ENCODE measurements at regions not wholly inside any gene's neighbourhood (a gene's known extent, or its start where the extent isn't known, plus 50 kb on each side); places are given as distances from the start of the nearest gene placed in this dataset.

DNA sequence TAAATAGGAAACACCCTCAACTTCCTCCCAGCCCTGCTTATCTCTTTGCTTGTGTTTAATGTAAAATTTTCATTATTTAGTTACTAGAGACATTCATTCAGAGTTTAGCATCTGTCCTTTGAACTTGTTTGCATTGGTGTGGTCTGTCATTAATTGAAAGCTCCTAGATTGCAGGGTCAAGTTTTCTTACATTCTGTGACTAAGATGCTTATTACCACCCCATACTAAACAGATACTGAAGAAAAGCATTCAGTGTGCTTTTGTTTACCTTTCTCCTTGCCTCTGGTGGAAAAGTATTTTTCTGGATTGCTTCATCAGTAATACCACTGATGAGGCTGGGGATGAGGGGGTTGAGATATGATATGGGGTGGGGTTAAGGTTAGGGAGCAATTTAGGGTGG is 199.0 kb downstream of the SAMD5 start:
- Histone ChIP-seq H3K27ac (no peak overlapping the region), H3K9me3 (ENCODE audit: low read depth) (no peaks in the 10 kb centered on the region), H3K27me3 (no peaks in the 10 kb centered on the region), H3K36me3 (no peaks in the 10 kb centered on the region), H3K4me1 (ENCODE audit: low read depth) (no peaks in the 10 kb centered on the region), H3K4me3 (no peak overlapping the region)
- DNase-seq (ENCODE audit: low read depth in 1 of 2, low spot score in 1 of 2): no peak
- TF ChIP-seq, protein P1, sequence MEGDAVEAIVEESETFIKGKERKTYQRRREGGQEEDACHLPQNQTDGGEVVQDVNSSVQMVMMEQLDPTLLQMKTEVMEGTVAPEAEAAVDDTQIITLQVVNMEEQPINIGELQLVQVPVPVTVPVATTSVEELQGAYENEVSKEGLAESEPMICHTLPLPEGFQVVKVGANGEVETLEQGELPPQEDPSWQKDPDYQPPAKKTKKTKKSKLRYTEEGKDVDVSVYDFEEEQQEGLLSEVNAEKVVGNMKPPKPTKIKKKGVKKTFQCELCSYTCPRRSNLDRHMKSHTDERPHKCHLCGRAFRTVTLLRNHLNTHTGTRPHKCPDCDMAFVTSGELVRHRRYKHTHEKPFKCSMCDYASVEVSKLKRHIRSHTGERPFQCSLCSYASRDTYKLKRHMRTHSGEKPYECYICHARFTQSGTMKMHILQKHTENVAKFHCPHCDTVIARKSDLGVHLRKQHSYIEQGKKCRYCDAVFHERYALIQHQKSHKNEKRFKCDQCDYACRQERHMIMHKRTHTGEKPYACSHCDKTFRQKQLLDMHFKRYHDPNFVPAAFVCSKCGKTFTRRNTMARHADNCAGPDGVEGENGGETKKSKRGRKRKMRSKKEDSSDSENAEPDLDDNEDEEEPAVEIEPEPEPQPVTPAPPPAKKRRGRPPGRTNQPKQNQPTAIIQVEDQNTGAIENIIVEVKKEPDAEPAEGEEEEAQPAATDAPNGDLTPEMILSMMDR (IDR thresholded peaks at IDR 0.05; ENCODE audit: low read depth, low read length): no peak

DNA sequence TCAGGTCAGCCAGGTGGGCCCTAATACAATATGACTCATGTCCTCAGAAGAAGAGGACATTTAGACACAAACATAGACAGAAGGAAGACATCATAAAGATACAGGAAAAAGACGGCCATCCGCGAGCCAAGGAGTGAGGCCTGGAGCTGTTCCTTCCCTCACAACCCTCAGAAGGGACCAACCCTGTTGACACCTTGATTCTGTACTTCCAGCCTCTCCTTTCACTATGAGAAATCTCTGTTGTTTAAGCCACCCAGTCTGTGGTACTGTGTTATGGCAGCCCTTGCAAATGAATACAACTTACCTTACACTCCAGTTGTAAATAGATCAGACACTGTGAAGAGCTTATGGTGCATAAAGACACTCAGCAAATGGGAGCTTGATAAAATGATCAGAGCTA is 199.7 kb downstream of the SAMD5 start:
- H3K4me3 ChIP-seq: no peak overlapping the region
- no peaks in the 10 kb centered on the region for H3K36me3 ChIP-seq
- DNase-seq (ENCODE audit: low read depth in 1 of 2, low spot score in 1 of 2): no peak
- H3K27ac ChIP-seq: no peak overlapping the region
- H3K27me3 ChIP-seq: no peaks in the 10 kb centered on the region
- TF ChIP-seq, protein P1 (IDR thresholded peaks at IDR 0.05; ENCODE audit: low read depth, low read length): no peak
- no peaks in the 10 kb centered on the region for H3K9me3 ChIP-seq (ENCODE audit: low read depth)
- H3K4me1 ChIP-seq (ENCODE audit: low read depth): no peaks in the 10 kb centered on the region

DNA sequence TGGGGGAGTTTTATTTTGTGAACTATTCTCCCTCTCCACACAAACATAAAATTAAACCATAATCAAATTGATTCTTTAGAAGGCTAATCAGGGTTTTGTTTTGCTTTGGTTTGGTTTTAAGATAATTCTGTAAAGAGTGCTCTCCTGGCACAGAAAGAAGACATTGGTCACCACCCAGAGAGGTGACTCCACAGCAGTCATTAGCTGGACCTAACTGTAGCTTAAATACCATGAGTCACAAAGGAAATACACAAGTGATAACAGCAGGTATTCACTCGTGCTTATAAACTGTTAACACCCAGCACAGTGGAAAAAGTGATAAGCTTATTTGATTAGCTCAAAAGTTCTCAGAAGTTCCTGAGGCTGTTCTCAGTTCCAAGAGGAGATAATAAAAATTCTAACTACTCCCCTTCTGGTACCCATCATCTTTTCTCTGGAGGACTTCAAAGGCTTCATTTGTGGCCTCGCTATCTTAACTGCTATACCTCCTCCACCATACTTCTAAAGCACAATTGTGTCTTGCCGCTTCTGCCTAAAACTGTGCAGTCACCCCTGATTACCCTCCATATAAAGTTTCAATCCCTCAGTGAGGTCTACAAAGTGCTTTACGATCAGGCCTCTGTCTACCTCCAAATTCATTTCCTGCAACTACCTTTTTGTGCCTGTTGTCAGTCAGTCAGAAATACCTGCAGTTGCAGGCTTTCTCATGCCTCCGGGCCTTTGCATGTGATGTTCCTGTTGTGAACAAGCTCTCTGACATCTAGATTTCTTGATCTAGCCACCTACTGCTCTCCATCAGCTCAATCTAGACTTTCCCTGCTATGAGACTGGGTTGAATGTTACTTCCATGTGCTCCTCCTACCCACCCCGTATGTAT is 201.1 kb downstream of the SAMD5 start:
- DNase-seq (ENCODE audit: low read depth in 1 of 2, low spot score in 1 of 2): no peak
- no peaks in the 10 kb centered on the region for H3K9me3 ChIP-seq (ENCODE audit: low read depth)
- no peak overlapping the region for H3K27ac ChIP-seq
- no peaks in the 10 kb centered on the region for H3K36me3 ChIP-seq
- no peaks in the 10 kb centered on the region for H3K27me3 ChIP-seq
- no peak overlapping the region for H3K4me3 ChIP-seq
- TF ChIP-seq, protein P1 (IDR thresholded peaks at IDR 0.05; ENCODE audit: low read depth, low read length): no peak
- H3K4me1 ChIP-seq (ENCODE audit: low read depth): no peaks in the 10 kb centered on the region

DNA sequence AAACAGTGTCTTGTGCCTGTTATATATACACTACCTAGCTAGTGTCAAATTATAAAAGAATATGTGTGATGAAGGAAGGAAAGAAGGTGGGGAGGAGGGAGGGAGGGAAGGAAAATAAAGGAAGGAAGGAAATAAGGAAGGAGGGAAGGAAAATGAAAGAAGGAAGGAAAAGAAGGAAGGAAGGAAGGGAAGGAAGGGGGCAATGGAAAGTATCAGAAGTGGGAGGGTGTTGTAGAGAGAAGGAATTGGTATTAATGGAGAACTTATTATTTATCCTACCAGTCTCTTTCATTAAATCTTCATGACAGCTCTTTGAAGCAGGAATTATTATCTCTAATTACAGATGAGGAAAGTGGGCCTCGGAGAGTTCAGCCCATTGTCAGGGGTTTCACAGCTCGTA is 202.4 kb downstream of the SAMD5 start:
- TF ChIP-seq, protein P1 (IDR thresholded peaks at IDR 0.05; ENCODE audit: low read depth, low read length): no peak
- Histone ChIP-seq H3K4me1 (ENCODE audit: low read depth) (no peaks in the 10 kb centered on the region), H3K27ac (no peak overlapping the region), H3K4me3 (no peak overlapping the region), H3K27me3 (no peaks in the 10 kb centered on the region), H3K9me3 (ENCODE audit: low read depth) (no peaks in the 10 kb centered on the region), H3K36me3 (no peaks in the 10 kb centered on the region)
- no peak for DNase-seq (ENCODE audit: low read depth in 1 of 2, low spot score in 1 of 2)

DNA sequence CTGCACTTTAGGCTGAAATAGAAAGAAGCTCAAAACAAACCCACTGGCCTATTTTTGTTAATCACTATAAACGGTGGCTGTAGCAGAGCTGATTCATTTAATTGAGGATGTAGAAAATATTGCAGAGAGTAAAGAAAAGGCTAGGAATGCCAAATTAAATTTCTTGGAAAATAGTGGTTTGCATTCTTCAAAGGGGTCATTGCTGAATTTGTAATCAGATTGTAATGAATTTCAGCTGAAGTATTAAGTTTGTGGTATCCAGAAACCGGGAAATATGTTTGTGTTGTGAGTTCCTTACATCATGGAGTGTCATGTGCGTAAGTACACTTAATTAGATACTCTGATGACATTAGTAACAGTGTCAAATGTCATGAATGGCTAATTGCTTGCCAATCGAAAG is 203.0 kb downstream of the SAMD5 start:
- Histone ChIP-seq H3K9me3 (ENCODE audit: low read depth) (no peaks in the 10 kb centered on the region), H3K36me3 (no peaks in the 10 kb centered on the region), H3K4me1 (ENCODE audit: low read depth) (no peaks in the 10 kb centered on the region), H3K27ac (no peak overlapping the region), H3K4me3 (no peak overlapping the region), H3K27me3 (no peaks in the 10 kb centered on the region)
- DNase-seq (ENCODE audit: low read depth in 1 of 2, low spot score in 1 of 2): no peak
- TF ChIP-seq, protein P1 (IDR thresholded peaks at IDR 0.05; ENCODE audit: low read depth, low read length): no peak

Data from cardiac muscle cell (in vitro differentiated cells and primary cell).